ENCODE measurements at regions not wholly inside any gene's neighbourhood (a gene's known extent, or its start where the extent isn't known, plus 50 kb on each side); places are given as distances from the start of the nearest gene placed in this dataset.

DNA sequence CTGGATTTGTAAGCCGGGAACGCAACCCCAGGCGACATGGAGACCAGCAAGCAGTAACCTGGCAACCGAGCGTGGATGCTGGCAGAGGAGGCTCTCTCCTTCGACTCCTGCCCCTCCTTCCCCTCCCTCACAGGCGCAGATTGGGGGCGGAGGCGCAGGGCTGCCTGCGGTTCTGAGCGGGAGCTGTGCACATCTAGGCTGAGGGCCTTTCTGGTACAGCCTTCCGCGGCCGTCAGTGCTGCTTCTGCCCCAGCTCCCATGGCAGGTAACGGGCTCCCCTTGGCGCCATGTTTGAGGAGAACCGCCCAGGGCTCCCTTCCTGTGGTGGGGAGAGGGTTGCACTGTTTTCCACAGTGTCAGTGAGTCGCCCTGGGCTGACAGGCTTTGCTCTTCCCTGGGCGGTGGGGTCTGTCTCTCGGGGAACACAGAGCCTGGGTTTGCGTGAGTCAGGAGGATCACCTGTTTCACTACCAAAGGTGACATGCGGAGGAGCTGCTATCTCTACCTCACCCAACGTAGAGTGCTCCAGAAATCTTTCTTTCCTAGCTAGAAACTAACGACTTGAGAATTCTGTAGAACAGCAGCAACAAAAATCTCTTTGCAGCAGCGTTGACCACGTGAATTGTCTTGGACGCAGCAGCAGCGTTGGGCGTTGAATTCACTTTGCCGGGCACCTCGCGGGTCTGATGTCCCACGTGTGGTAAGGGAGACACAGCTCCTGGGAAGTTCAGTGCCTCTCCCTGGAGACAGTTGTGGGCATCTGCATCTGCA, 154.8 kb upstream of the COBL start:
- TF ChIP-seq EZH2phosphoT487 (IDR thresholded peaks at IDR 0.05) (no peak), EZH2 (IDR thresholded peaks at IDR 0.05) (no peak)
- TF ChIP-seq, protein P1, sequence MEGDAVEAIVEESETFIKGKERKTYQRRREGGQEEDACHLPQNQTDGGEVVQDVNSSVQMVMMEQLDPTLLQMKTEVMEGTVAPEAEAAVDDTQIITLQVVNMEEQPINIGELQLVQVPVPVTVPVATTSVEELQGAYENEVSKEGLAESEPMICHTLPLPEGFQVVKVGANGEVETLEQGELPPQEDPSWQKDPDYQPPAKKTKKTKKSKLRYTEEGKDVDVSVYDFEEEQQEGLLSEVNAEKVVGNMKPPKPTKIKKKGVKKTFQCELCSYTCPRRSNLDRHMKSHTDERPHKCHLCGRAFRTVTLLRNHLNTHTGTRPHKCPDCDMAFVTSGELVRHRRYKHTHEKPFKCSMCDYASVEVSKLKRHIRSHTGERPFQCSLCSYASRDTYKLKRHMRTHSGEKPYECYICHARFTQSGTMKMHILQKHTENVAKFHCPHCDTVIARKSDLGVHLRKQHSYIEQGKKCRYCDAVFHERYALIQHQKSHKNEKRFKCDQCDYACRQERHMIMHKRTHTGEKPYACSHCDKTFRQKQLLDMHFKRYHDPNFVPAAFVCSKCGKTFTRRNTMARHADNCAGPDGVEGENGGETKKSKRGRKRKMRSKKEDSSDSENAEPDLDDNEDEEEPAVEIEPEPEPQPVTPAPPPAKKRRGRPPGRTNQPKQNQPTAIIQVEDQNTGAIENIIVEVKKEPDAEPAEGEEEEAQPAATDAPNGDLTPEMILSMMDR (IDR thresholded peaks at IDR 0.05): no peak
- H3K4me2 ChIP-seq: peak overlapping the region; percentile 82
- peak overlapping the region; percentile 41 for H3K4me3 ChIP-seq
- peaks cover 25% of the 10 kb centered on the region for H3K4me1 ChIP-seq
- no peaks in the 10 kb centered on the region for H3K9me3 ChIP-seq (ENCODE audit: low read depth)
- peak overlapping the region; percentile 22 for H3K27ac Mint-ChIP-seq
- H3K27me3 Mint-ChIP-seq (ENCODE audit: insufficient read depth, low read depth): peaks cover 7% of the 10 kb centered on the region
- H3K4me1 Mint-ChIP-seq: peaks cover 42% of the 10 kb centered on the region
- H3K36me3 ChIP-seq: no peaks in the 10 kb centered on the region
- H3K27me3 ChIP-seq: peaks cover 11% of the 10 kb centered on the region
- H3K27ac ChIP-seq: no peak overlapping the region
- no peaks in the 10 kb centered on the region for H3K36me3 Mint-ChIP-seq
- peak overlapping the region; percentile 91 for H2AFZ ChIP-seq (replicated peaks)
- H3K9ac ChIP-seq: no peak overlapping the region
- no peaks in the 10 kb centered on the region for H3K79me2 ChIP-seq (ENCODE audit: low read depth)
- H3K4me3 Mint-ChIP-seq: peak overlapping the region; percentile 78
- no peaks in the 10 kb centered on the region for H3K9me3 Mint-ChIP-seq
- H4K20me1 ChIP-seq (ENCODE audit: low read depth): no peaks in the 10 kb centered on the region
- peaks cover 5% of the 10 kb centered on the region for H3F3A ChIP-seq (ENCODE audit: low read depth)
- DNase-seq (ENCODE audit: low spot score): peak; percentile 83

DNA sequence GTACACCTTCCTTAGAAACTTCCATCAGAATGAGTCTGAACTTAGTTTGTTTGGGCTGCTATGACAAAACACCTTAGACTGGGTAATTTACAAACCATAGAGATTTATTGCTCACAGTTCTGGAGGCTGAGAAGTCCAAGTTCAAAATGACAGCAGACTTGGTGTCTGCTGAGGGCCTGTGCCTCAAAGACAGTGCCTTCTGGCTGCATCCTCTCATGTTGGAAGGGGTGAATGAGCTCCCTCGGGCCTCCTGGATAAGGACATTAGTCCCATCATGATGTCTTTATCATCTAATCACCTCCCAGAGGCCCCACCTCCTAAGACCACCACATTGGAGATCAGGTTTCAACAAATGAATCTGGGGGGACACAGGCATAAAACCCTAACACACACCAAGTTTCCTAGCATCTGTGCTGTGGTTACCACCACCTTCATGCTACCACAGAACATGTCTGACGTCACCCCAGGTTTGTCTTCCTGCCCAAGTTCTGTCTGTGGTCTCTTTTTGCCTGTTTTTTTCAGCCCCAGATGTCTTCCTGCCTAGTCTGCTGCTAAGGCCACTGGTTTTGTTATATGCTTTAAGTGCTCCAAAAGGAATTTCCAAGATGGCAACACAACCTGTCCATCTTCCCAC, 150.9 kb upstream of the COBL start:
- Histone ChIP-seq H3K9me3 (ENCODE audit: low read depth) (no peaks in the 10 kb centered on the region), H3K4me1 (peaks cover 15% of the 10 kb centered on the region), H4K20me1 (ENCODE audit: low read depth) (no peaks in the 10 kb centered on the region), H3K27ac (no peak overlapping the region), H3K9ac (no peak overlapping the region), H3K4me2 (no peak overlapping the region), H3K36me3 (no peaks in the 10 kb centered on the region), H3K27me3 (peaks cover 11% of the 10 kb centered on the region), H3K79me2 (ENCODE audit: low read depth) (no peaks in the 10 kb centered on the region), H2AFZ (replicated peaks) (no peak overlapping the region), H3K4me3 (no peak overlapping the region), H3F3A (ENCODE audit: low read depth) (peaks cover 2% of the 10 kb centered on the region)
- H3K4me1 Mint-ChIP-seq: peaks cover 27% of the 10 kb centered on the region
- DNase-seq (ENCODE audit: low spot score): no peak
- no peaks in the 10 kb centered on the region for H3K9me3 Mint-ChIP-seq
- H3K4me3 Mint-ChIP-seq: no peak overlapping the region
- no peaks in the 10 kb centered on the region for H3K36me3 Mint-ChIP-seq
- H3K27ac Mint-ChIP-seq: peak overlapping the region; percentile 32
- TF ChIP-seq EZH2phosphoT487 (IDR thresholded peaks at IDR 0.05) (no peak), EZH2 (IDR thresholded peaks at IDR 0.05) (no peak)
- TF ChIP-seq, protein P1 (IDR thresholded peaks at IDR 0.05): no peak
- H3K27me3 Mint-ChIP-seq (ENCODE audit: insufficient read depth, low read depth): peaks cover 5% of the 10 kb centered on the region

DNA sequence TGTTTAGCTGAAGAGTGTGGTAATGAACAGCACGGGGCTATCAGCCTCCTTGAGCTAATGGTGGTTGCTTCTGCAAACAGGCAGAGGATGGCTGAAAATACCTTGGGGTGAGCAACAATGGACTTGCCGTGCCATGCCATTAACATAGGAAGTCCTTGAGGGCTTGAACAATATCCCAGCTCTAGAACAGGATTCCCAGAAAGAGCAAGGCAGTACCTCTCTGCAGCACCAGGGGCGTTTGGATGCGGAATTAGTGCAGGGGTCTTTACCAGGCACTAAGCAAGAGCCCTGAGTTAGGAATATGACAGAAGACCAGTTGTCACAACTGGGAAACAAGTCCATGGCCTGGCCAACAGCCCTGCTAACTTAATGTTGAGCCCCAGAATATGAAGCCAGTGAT, 143.2 kb upstream of the COBL start:
- Histone ChIP-seq H3K4me3 (no peak overlapping the region), H3K27ac (no peak overlapping the region), H3F3A (ENCODE audit: low read depth) (peaks cover 14% of the 10 kb centered on the region), H4K20me1 (ENCODE audit: low read depth) (no peaks in the 10 kb centered on the region), H3K79me2 (ENCODE audit: low read depth) (no peaks in the 10 kb centered on the region), H3K4me1 (peaks cover 21% of the 10 kb centered on the region), H3K9ac (no peak overlapping the region), H3K4me2 (no peak overlapping the region), H3K9me3 (ENCODE audit: low read depth) (no peaks in the 10 kb centered on the region), H2AFZ (replicated peaks) (no peak overlapping the region), H3K36me3 (no peaks in the 10 kb centered on the region), H3K27me3 (no peaks in the 10 kb centered on the region)
- TF ChIP-seq EZH2phosphoT487 (IDR thresholded peaks at IDR 0.05) (no peak), EZH2 (IDR thresholded peaks at IDR 0.05) (no peak)
- TF ChIP-seq, protein P1 (IDR thresholded peaks at IDR 0.05): peak; percentile 36
- H3K9me3 Mint-ChIP-seq: peaks cover 3% of the 10 kb centered on the region
- H3K27ac Mint-ChIP-seq: no peak overlapping the region
- H3K27me3 Mint-ChIP-seq (ENCODE audit: insufficient read depth, low read depth): peaks cover 3% of the 10 kb centered on the region
- H3K4me3 Mint-ChIP-seq: no peak overlapping the region
- no peaks in the 10 kb centered on the region for H3K36me3 Mint-ChIP-seq
- DNase-seq (ENCODE audit: low spot score): peak; percentile 35
- peaks cover 33% of the 10 kb centered on the region for H3K4me1 Mint-ChIP-seq

Measured in neural progenitor cell (in vitro differentiated cells).